Astrocyte of the spinal cord (primary cell): ENCODE measurements at regions not wholly inside any gene's neighbourhood (a gene's known extent, or its start where the extent isn't known, plus 50 kb on each side); places are given as distances from the start of the nearest gene placed in this dataset.

Experiments used
- DNase-seq: peaks from one replicate; pipeline ENCODE4 v3.0.0; 2011; ENCODE audit warnings: low read depth, low spot score
- H3K4me3 ChIP-seq: 2 replicates; pipeline ENCODE4 v1.5.1; 2011; ENCODE audit warnings: low read depth, mild to moderate bottlenecking, low read length, moderate library complexity
- CTCF ChIP-seq: IDR thresholded peaks from 2 replicates; pipeline ENCODE4 v1.5.1; 2012; ENCODE audit warnings: low read depth, mild to moderate bottlenecking, low read length, inconsistent platforms
- in situ Hi-C: cut with HindIII; loops from 2 replicates; pipeline ENCODE4 v1.10.0; 2017; ENCODE audit warnings: low sequenced_read_pairs

GRCh38 chr16:50988441-50988840 lies 162.6 kb downstream of the SALL1 start:
- in situ Hi-C loops, result no loop called here
- no peak for DNase-seq
- TF ChIP-seq CTCF, result no peak
- no peak overlapping the region for H3K4me3 ChIP-seq

DNA sequence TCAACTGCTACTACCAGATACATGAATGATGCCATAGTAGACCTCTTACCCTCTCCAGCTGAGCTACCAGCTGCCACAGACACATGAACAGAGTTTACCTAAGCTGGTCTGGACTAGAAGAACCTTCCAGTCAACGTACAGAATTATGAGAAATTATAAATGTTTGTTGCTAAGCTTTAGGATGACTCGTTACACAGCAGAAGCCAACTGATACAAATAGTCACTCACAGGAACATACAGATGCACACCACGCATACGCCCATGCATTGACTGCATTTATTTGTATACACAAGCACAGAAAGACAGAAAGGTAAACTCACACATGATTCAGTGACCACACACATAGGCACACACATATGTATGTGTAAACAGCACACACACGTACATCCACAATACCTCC lies 164.6 kb downstream of the SALL1 start:
- in situ Hi-C loops, result no loop called here
- no peak for TF ChIP-seq CTCF
- no peak overlapping the region for H3K4me3 ChIP-seq
- no peak for DNase-seq

- H3K4me3 ChIP-seq, result no peak overlapping the region
- in situ Hi-C loops, result no loop called here
- no peak for DNase-seq
- TF ChIP-seq CTCF, result no peak
Observed at GRCh38 chr16:50985733-50986132, 165.3 kb downstream of the SALL1 start.

GRCh38 chr16:50984688-50985087 lies 166.4 kb downstream of the SALL1 start:
- H3K4me3 ChIP-seq, result no peak overlapping the region
- TF ChIP-seq CTCF, result no peak
- no peak for DNase-seq
- in situ Hi-C loops, result no loop called here

DNA sequence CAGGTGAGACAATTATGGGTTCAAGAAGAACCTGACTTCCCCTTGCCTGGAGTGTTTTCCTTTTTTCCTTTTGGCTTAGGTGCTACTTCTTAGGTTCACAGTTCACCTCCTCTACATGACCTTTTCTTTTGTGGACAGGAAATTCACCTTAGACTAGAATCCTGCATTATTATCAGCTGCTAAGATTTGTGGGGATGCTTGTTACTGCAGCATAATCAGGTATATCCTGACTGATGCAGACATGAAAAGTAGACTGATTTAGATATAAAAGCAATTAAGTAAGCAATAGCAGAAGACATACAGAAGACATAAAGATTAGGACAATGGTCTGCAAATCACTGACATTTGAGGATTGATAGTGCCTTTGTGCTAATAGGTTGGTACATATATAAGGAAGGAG lies 168.3 kb downstream of the SALL1 start:
- no peak for DNase-seq
- no peak for TF ChIP-seq CTCF
- no peak overlapping the region for H3K4me3 ChIP-seq
- in situ Hi-C loops, result no loop called here

- TF ChIP-seq CTCF, result no peak
- in situ Hi-C loops, result no loop called here
- DNase-seq, result no peak
- H3K4me3 ChIP-seq, result no peak overlapping the region
Observed at GRCh38 chr16:50981951-50982350, 169.1 kb downstream of the SALL1 start.

GRCh38 chr16:50980666-50981065 lies 170.4 kb downstream of the SALL1 start:
- TF ChIP-seq CTCF, result no peak
- DNase-seq, result no peak
- H3K4me3 ChIP-seq, result no peak overlapping the region
- in situ Hi-C loops, result no loop called here
